SK-N-SH (cell line): ENCODE measurements at regions not wholly inside any gene's neighbourhood (a gene's known extent, or its start where the extent isn't known, plus 50 kb on each side); places are given as distances from the start of the nearest gene placed in this dataset.

Experiments used
- EP300 ChIP-seq, 2 experiments: IDR thresholded peaks; 2 replicates each; pipeline versions ENCODE4 v1.4.0 to v1.6.1; 2012; ENCODE audit warnings: borderline replicate concordance in 1 of 2, low read depth in 1 of 2, low read length in 1 of 2
- JUND ChIP-seq: IDR thresholded peaks from 2 replicates; pipeline ENCODE4 v1.4.0; 2012
- POLR2AphosphoS5 ChIP-seq: IDR thresholded peaks from 2 replicates; pipeline ENCODE4 v1.6.1; 2012; ENCODE audit warnings: low read depth, low read length
- RAD21 ChIP-seq: IDR thresholded peaks from 2 replicates; pipeline ENCODE4 v1.6.1; 2012; ENCODE audit warnings: mild to moderate bottlenecking, low read length
- TEAD4 ChIP-seq: IDR thresholded peaks from 2 replicates; pipeline ENCODE4 v1.4.0; 2012; ENCODE audit warnings: mild to moderate bottlenecking, borderline replicate concordance; ENCODE audit not compliant: insufficient read depth
- YY1 ChIP-seq: IDR thresholded peaks from 2 replicates; pipeline ENCODE4 v1.4.0; 2012; ENCODE audit warnings: low read depth, mild to moderate bottlenecking
- TF ChIP-seq, protein P1 (sequence below): fragments of 200-600 bp; sonication (generic); IDR thresholded peaks from 2 replicates; pipeline ENCODE4 v1.6.1; 2017; ENCODE audit warnings: antibody characterized with exemption, mild to moderate bottlenecking, moderate library complexity
- TF ChIP-seq, protein P2 (sequence below): IDR thresholded peaks from 2 replicates; pipeline ENCODE4 v1.4.0; 2012; ENCODE audit warnings: low read depth, borderline replicate concordance
- TF ChIP-seq, protein P3 (sequence below): IDR thresholded peaks from 2 replicates; pipeline ENCODE4 v1.4.0; 2012; ENCODE audit warnings: low read depth, borderline replicate concordance
- TF ChIP-seq, protein P4 (sequence below): IDR thresholded peaks from 2 replicates; pipeline ENCODE4 v1.4.0; 2012; ENCODE audit warnings: low read depth

DNA sequence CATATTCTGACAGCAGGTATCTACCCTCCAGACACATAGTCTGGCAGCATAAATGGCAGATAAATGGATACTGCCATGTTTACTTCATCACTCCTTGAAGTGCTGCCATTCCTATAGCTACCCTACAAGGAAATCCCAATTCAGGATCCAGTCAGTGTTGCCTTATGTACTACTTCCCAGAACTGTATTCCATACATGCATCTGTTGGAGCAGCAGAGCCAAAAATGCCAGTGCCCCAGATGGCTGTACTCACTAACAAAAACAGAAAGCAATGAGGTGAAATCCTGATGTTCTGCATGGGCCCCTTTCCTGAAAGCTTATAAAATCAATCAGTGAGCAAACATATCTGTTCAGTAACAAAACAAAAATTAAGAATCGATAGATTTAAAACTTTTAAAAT lies 490.0 kb upstream of the COX7C start:
- TF ChIP-seq, protein P1, sequence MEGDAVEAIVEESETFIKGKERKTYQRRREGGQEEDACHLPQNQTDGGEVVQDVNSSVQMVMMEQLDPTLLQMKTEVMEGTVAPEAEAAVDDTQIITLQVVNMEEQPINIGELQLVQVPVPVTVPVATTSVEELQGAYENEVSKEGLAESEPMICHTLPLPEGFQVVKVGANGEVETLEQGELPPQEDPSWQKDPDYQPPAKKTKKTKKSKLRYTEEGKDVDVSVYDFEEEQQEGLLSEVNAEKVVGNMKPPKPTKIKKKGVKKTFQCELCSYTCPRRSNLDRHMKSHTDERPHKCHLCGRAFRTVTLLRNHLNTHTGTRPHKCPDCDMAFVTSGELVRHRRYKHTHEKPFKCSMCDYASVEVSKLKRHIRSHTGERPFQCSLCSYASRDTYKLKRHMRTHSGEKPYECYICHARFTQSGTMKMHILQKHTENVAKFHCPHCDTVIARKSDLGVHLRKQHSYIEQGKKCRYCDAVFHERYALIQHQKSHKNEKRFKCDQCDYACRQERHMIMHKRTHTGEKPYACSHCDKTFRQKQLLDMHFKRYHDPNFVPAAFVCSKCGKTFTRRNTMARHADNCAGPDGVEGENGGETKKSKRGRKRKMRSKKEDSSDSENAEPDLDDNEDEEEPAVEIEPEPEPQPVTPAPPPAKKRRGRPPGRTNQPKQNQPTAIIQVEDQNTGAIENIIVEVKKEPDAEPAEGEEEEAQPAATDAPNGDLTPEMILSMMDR: no peak
- no peak for TF ChIP-seq YY1
- no peak for TF ChIP-seq JUND
- no peak for TF ChIP-seq TEAD4
- TF ChIP-seq POLR2AphosphoS5: no peak
- TF ChIP-seq, protein P2, sequence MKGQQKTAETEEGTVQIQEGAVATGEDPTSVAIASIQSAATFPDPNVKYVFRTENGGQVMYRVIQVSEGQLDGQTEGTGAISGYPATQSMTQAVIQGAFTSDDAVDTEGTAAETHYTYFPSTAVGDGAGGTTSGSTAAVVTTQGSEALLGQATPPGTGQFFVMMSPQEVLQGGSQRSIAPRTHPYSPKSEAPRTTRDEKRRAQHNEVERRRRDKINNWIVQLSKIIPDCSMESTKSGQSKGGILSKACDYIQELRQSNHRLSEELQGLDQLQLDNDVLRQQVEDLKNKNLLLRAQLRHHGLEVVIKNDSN: no peak
- no peak for TF ChIP-seq RAD21
- TF ChIP-seq EP300 (IDR thresholded peaks at IDR 0.05; ENCODE audit: borderline replicate concordance in 1 of 2, low read depth in 1 of 2, low read length in 1 of 2): no peak
- TF ChIP-seq, protein P3, sequence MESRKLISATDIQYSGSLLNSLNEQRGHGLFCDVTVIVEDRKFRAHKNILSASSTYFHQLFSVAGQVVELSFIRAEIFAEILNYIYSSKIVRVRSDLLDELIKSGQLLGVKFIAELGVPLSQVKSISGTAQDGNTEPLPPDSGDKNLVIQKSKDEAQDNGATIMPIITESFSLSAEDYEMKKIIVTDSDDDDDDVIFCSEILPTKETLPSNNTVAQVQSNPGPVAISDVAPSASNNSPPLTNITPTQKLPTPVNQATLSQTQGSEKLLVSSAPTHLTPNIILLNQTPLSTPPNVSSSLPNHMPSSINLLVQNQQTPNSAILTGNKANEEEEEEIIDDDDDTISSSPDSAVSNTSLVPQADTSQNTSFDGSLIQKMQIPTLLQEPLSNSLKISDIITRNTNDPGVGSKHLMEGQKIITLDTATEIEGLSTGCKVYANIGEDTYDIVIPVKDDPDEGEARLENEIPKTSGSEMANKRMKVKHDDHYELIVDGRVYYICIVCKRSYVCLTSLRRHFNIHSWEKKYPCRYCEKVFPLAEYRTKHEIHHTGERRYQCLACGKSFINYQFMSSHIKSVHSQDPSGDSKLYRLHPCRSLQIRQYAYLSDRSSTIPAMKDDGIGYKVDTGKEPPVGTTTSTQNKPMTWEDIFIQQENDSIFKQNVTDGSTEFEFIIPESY: no peak
- TF ChIP-seq, protein P4, sequence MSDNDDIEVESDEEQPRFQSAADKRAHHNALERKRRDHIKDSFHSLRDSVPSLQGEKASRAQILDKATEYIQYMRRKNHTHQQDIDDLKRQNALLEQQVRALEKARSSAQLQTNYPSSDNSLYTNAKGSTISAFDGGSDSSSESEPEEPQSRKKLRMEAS: no peak
